Heart left ventricle (tissue), 13 donors: ENCODE measurements at regions not wholly inside any gene's neighbourhood (a gene's known extent, or its start where the extent isn't known, plus 50 kb on each side); places are given as distances from the start of the nearest gene placed in this dataset.

Experiments
- POLR2A ChIP-seq, 2 donors: fragments of 450-650 bp; IDR thresholded peaks; one replicate each; pipeline ENCODE4 v1.6.1; 2017; ENCODE audit warnings: antibody characterized with exemption in 2 of 2, mild to moderate bottlenecking in 2 of 2, moderate library complexity in 2 of 2
- TF ChIP-seq, protein P1 (sequence below), 12 donors: fragments of 200-600 bp; sonication (generic) in 4 of 12; IDR thresholded peaks; one replicate each; pipeline versions ENCODE4 v1.5.0 to v1.8.0; 2018 to 2022; ENCODE audit warnings: antibody characterized with exemption in 12 of 12, mild to moderate bottlenecking in 5 of 12
- donor health status: ischemic (EF 13 %, LVEDD 7.1; RV severe dilation, severe dysfunction).
- donor health status: DM: no; HTN: yes; CAD: no.
- donor health status: DM: no; HTN: no; CAD: no.
- donor health status: ischemic (EF 25% LVEDD 6.9; RV normal size, moderate dysfunction).
- donor health status: ischemic (EF 25% LVEDD 5.7; RV mildly dilated, moderate dysfunction).
- donor health status: ischemic (EF 35%, LVEDD 5.7; RV mildly dilated, moderate dysfunction).
- donor health status: nonischemic (EF 11% LVEDD 7.7; RV severe dilation, severe dysfunction).
- donor health status: DM: yes; HTN: yes; CAD: no.
- donor health status: PGD.
- donor health status: ischemic (EF 29% LVEDD 5.4; RV normal size, mild dysfunction).
- donor health status: nonischemic (EF 23%, LVEDD 6.1; RV moderate dilation, normal function).

DNA sequence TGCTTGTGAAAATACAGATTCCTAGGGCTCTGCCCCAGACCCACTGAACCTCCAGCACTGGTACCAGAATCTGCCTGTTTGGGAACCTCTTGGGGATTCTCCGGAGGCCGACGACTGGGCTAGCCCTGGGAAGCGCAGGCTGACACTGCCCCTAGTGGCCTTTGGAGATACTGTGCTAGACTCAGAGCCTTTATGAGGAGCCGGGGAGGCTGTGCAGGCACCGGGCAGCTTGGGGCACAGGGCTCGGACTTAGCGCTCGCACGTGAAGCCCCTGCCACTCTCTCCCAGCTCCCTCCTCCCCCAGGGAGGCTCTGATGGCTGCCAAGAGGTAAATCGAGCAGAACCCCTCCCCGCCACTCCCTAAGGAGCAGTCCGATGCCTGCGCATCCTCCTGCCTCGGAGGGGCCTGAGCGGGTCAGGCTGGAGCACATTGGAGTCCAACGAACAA, 144.6 kb upstream of the TNR start:
- TF ChIP-seq, protein P1, sequence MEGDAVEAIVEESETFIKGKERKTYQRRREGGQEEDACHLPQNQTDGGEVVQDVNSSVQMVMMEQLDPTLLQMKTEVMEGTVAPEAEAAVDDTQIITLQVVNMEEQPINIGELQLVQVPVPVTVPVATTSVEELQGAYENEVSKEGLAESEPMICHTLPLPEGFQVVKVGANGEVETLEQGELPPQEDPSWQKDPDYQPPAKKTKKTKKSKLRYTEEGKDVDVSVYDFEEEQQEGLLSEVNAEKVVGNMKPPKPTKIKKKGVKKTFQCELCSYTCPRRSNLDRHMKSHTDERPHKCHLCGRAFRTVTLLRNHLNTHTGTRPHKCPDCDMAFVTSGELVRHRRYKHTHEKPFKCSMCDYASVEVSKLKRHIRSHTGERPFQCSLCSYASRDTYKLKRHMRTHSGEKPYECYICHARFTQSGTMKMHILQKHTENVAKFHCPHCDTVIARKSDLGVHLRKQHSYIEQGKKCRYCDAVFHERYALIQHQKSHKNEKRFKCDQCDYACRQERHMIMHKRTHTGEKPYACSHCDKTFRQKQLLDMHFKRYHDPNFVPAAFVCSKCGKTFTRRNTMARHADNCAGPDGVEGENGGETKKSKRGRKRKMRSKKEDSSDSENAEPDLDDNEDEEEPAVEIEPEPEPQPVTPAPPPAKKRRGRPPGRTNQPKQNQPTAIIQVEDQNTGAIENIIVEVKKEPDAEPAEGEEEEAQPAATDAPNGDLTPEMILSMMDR (IDR thresholded peaks at IDR 0.05) = peak; percentile 64 to 88 (median 78)
- no peak for TF ChIP-seq POLR2A (IDR thresholded peaks at IDR 0.05)
